Type B pancreatic cell (in vitro differentiated cells): ENCODE measurements at regions not wholly inside any gene's neighbourhood (a gene's known extent, or its start where the extent isn't known, plus 50 kb on each side); places are given as distances from the start of the nearest gene placed in this dataset.

ENCODE experiments used
- DNase-seq: peaks from one replicate; pipeline ENCODE4 v3.0.0; 2021; ENCODE audit warnings: mixed read lengths; ENCODE audit not compliant: unreplicated experiment; ENCODE audit errors: extremely low spot score
- H3K27ac Mint-ChIP-seq: 2 replicates; pipeline ENCODE4 v1.8.0; 2021; ENCODE audit warnings: mild to moderate bottlenecking, mixed read lengths
- H3K27me3 Mint-ChIP-seq: 2 replicates; pipeline ENCODE4 v1.8.0; 2021; ENCODE audit warnings: mixed read lengths
- H3K36me3 Mint-ChIP-seq: 2 replicates; pipeline ENCODE4 v1.8.0; 2021; ENCODE audit warnings: mixed read lengths
- H3K4me1 Mint-ChIP-seq: one replicate; pipeline ENCODE4 v1.8.0; 2021; ENCODE audit warnings: mixed read lengths; ENCODE audit not compliant: unreplicated experiment
- H3K4me3 Mint-ChIP-seq: 2 replicates; pipeline ENCODE4 v1.8.0; 2021; ENCODE audit warnings: mild to moderate bottlenecking, mixed read lengths
- H3K9me3 Mint-ChIP-seq: 2 replicates; pipeline ENCODE4 v1.8.0; 2021; ENCODE audit warnings: mixed read lengths
- TF ChIP-seq, protein P1 (sequence below): fragments of 200-600 bp; sonication (generic); conservative IDR thresholded peaks from 2 replicates; pipeline ENCODE4 v1.5.0; 2021; ENCODE audit warnings: antibody characterized with exemption, mild to moderate bottlenecking

DNA sequence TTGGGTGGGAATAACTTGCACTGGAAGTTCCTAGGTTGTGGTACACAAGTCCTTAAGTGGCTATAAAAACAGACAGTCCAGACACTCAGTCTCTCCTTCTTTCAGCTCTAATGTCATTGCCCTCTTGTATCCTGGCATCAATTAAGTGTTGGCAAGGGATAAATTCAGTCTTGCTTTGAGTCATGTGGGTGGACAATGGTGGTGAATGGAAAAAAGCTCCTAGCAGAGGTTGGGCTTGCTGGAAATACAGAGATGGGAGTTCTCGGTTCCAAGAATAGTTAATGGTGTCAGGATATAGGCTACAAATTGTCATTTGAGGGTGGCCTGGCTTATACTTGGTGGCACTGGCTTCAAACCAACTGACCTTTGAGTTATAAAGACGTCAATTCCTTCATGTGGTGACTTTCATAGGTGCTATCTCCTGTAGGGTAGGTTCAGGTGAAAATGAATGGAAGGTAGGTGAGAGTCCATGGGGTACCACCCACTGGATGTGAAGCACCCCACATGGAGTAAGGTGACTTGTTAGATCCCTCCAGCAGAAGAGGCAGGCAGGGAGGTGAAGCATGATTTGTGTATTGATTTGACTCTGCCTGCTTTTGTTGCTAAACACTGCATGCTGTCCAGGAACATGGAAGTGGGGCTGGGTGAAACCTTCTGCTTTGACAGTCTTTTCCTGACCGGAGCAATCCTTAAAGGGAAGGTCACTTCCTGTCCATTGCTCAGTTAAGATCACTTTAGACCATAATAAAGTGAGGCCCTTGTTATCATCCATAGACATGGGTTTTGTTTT is 102.0 kb downstream of the LACC1 start:
- H3K36me3 Mint-ChIP-seq, result no peaks in the 10 kb centered on the region
- TF ChIP-seq, protein P1, sequence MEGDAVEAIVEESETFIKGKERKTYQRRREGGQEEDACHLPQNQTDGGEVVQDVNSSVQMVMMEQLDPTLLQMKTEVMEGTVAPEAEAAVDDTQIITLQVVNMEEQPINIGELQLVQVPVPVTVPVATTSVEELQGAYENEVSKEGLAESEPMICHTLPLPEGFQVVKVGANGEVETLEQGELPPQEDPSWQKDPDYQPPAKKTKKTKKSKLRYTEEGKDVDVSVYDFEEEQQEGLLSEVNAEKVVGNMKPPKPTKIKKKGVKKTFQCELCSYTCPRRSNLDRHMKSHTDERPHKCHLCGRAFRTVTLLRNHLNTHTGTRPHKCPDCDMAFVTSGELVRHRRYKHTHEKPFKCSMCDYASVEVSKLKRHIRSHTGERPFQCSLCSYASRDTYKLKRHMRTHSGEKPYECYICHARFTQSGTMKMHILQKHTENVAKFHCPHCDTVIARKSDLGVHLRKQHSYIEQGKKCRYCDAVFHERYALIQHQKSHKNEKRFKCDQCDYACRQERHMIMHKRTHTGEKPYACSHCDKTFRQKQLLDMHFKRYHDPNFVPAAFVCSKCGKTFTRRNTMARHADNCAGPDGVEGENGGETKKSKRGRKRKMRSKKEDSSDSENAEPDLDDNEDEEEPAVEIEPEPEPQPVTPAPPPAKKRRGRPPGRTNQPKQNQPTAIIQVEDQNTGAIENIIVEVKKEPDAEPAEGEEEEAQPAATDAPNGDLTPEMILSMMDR, result no peak
- H3K27ac Mint-ChIP-seq, result no peak overlapping the region
- no peaks in the 10 kb centered on the region for H3K9me3 Mint-ChIP-seq
- H3K27me3 Mint-ChIP-seq, result peaks cover 28% of the 10 kb centered on the region
- peaks cover 34% of the 10 kb centered on the region for H3K4me1 Mint-ChIP-seq
- DNase-seq, result no peak
- H3K4me3 Mint-ChIP-seq, result no peak overlapping the region

DNA sequence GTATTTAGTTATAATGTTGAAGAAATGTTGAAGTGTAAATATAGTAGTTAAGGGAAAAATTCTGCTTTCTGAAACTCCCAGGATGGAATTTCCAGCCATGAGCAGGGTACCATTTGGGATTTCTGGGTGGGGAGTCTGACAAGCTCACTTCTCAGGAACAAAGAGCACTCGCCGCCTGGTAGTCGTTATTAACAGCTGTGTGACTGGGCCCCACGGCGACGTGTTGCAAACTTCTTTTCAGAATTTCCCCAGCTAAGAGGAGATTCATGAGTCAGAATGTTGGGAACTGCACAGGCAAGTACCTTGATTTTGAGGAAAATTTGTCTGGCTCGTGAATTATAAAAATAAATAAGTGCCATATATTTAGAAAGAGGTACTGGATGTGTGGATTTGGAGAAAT is 103.7 kb downstream of the LACC1 start:
- H3K4me3 Mint-ChIP-seq, result no peak overlapping the region
- no peak overlapping the region for H3K27ac Mint-ChIP-seq
- H3K9me3 Mint-ChIP-seq, result no peaks in the 10 kb centered on the region
- TF ChIP-seq, protein P1, result no peak
- H3K36me3 Mint-ChIP-seq, result no peaks in the 10 kb centered on the region
- peaks cover 17% of the 10 kb centered on the region for H3K27me3 Mint-ChIP-seq
- no peak for DNase-seq
- peaks cover 38% of the 10 kb centered on the region for H3K4me1 Mint-ChIP-seq

DNA sequence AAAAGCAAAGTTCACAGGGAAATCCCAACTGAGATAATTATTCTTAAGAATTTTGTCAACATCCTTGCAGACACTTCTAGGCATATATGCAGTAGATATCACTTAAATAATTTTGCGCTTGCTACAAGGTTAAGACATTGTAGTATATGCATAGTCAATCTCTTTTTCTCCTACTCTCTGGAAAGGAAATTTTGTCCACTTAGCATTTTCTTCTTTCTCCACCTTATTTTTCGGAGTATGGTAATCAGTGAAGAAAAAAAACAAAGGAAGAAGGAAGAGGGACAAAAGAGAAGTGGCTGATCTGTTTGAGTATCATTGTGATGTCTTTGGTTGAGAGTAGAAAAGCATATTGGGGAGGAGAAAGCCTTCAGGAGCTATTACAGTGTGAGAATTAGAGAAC is 104.6 kb downstream of the LACC1 start:
- TF ChIP-seq, protein P1, result no peak
- Mint-ChIP-seq H3K4me1 (peaks cover 38% of the 10 kb centered on the region), H3K4me3 (no peak overlapping the region), H3K36me3 (no peaks in the 10 kb centered on the region), H3K9me3 (no peaks in the 10 kb centered on the region), H3K27me3 (peaks cover 16% of the 10 kb centered on the region), H3K27ac (no peak overlapping the region)
- no peak for DNase-seq

DNA sequence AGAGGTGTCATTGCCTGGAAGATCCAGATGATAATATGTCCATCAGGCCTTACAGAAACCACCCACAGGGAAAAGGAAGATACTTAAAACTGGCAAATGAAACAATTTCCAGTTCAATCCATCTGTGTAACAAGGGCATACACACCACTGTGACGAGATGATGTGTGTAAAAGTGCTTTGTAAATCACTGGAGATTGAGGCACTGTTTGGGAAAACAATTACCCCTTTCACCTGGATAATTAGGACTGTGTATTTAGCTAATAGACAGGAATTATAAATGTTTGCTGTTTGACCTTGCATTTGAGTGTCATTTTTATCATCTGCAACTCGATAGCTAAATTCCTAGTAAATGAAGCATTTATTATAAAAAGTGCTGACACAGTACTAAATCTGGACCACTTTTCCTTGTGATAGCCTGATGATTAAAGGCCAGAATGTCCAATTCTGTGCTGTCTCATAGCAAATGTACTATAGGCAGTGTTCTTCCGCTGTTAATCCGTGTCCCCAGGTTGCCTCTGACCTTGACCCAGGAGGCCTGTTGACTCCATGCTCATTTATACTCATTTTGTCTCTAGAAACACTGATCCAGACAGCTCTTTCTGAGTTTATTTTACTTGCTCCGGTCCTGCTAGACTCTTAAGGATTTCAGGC is 105.8 kb downstream of the LACC1 start:
- TF ChIP-seq, protein P1, result no peak
- H3K4me3 Mint-ChIP-seq, result peak overlapping the region; percentile 10
- no peaks in the 10 kb centered on the region for H3K36me3 Mint-ChIP-seq
- no peaks in the 10 kb centered on the region for H3K9me3 Mint-ChIP-seq
- H3K27me3 Mint-ChIP-seq, result peaks cover 12% of the 10 kb centered on the region
- peaks cover 33% of the 10 kb centered on the region for H3K4me1 Mint-ChIP-seq
- no peak for DNase-seq
- H3K27ac Mint-ChIP-seq, result peak overlapping the region; percentile 30

DNA sequence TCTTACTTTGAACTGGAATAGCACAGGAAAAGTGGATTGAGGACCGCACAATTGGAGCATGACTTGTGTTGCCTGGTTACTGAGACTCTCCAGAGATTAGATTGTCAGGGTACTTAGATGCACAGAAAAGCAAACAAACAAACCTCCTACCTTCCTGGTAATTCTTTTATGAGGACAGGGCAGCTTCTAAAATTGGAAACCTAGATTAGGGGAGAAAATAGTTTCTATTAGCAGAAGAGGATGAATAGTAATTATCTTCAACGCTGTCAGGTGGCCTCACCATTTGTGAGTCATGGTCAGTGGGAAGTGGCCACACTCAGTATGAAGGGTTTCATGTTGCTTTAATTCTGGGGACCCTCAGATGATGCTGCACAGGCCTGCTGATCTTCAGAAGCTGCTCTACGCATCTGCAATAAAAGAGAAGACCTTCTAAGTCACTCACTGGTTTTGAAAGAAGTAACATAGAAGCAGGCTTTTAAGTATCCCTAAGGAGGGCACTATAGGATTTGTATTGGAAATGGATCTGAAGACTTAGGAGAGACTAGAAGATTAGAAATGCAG is 106.8 kb downstream of the LACC1 start:
- H3K36me3 Mint-ChIP-seq, result no peaks in the 10 kb centered on the region
- H3K4me1 Mint-ChIP-seq, result peaks cover 37% of the 10 kb centered on the region
- H3K4me3 Mint-ChIP-seq, result peak overlapping the region; percentile 20
- H3K27me3 Mint-ChIP-seq, result peaks cover 12% of the 10 kb centered on the region
- TF ChIP-seq, protein P1, result no peak
- no peak overlapping the region for H3K27ac Mint-ChIP-seq
- no peaks in the 10 kb centered on the region for H3K9me3 Mint-ChIP-seq
- DNase-seq, result no peak
